Suprapubic skin (tissue), 4 donors: ENCODE measurements at regions not wholly inside any gene's neighbourhood (a gene's known extent, or its start where the extent isn't known, plus 50 kb on each side); places are given as distances from the start of the nearest gene placed in this dataset.
A peak's percentile ranks its signal among the peaks of the same experiment; 100 is the strongest.

Experiments used
- DNase-seq, 2 donors: peaks; one replicate each; pipeline ENCODE4 v3.0.0-alpha.2; 2019; ENCODE audit warnings: low spot score in 2 of 2
- H3K27ac ChIP-seq: fragments of 200-600 bp; sonication (generic); one replicate; pipeline ENCODE4 v1.5.1; 2019
- H3K27me3 ChIP-seq: fragments of 200-600 bp; sonication (generic); one replicate; pipeline ENCODE4 v1.5.1; 2019
- H3K36me3 ChIP-seq: fragments of 200-600 bp; sonication (generic); one replicate; pipeline ENCODE4 v1.5.1; 2019
- H3K4me1 ChIP-seq: fragments of 200-600 bp; sonication (generic); one replicate; pipeline ENCODE4 v1.5.1; 2019
- H3K4me3 ChIP-seq: fragments of 200-600 bp; sonication (generic); one replicate; pipeline ENCODE4 v1.5.1; 2019; ENCODE audit warnings: mild to moderate bottlenecking
- H3K9me3 ChIP-seq: fragments of 200-600 bp; sonication (generic); one replicate; pipeline ENCODE4 v1.5.1; 2019
- POLR2A ChIP-seq, 2 donors: fragments of 450-650 bp; IDR thresholded peaks; one replicate each; pipeline ENCODE4 v1.6.1; 2017; ENCODE audit warnings: antibody characterized with exemption in 2 of 2, mild to moderate bottlenecking in 2 of 2, moderate library complexity in 2 of 2
- WGBS: methylation state at CpG from one replicate; pipeline ENCODE4 v1.1.5; 2018; 5-methylcytosine and 5-hydroxymethylcytosine counted together

GRCh38 chr3:189121092-189121491, 50.7 kb upstream of the TPRG1 start:
- DNase-seq = no peak
- H3K4me1 ChIP-seq = peaks cover 33% of the 10 kb centered on the region
- H3K36me3 ChIP-seq = no peaks in the 10 kb centered on the region
- no peaks in the 10 kb centered on the region for H3K27me3 ChIP-seq
- no peak for TF ChIP-seq POLR2A (IDR thresholded peaks at IDR 0.05)
- H3K4me3 ChIP-seq = no peak overlapping the region
- H3K9me3 ChIP-seq = no peaks in the 10 kb centered on the region
- WGBS = 68% methylated on average over 2 of the region's 2 CpGs
- peak overlapping the region; percentile 82 for H3K27ac ChIP-seq
